Adrenal gland (tissue), 9 donors: ENCODE measurements at regions not wholly inside any gene's neighbourhood (a gene's known extent, or its start where the extent isn't known, plus 50 kb on each side); places are given as distances from the start of the nearest gene placed in this dataset.

ENCODE experiments used
- DNase-seq, 7 donors: peaks; one replicate each; pipeline ENCODE4 v3.0.0-alpha.2; 2019 to 2020
- H3K27ac ChIP-seq, 5 donors: fragments of 200-600 bp; sonication (generic) in 4 of 5; 1 replicate in 3 of 5; 2 replicates in 2 of 5; pipeline versions ENCODE4 v1.5.1 to v1.8.0; 2016 to 2020; ENCODE audit warnings: mild to moderate bottlenecking in 1 of 5
- H3K27me3 ChIP-seq: fragments of 200-600 bp; 2 replicates; pipeline ENCODE4 v1.8.0; 2021
- H3K36me3 ChIP-seq, 2 donors: fragments of 200-600 bp; replicated peaks in 1 of 2; 1 replicate in 1 of 2; 2 replicates in 1 of 2; pipeline versions ENCODE4 v1.5.1 to v1.8.0; 2018 to 2022
- H3K4me1 ChIP-seq, 2 donors: fragments of 200-600 bp; replicated peaks in 1 of 2; 1 replicate in 1 of 2; 2 replicates in 1 of 2; pipeline versions ENCODE4 v1.5.1 to v1.8.0; 2018 to 2021
- H3K4me3 ChIP-seq, 4 donors: fragments of 200-600 bp; sonication (generic) in 3 of 4; one replicate each; pipeline ENCODE4 v1.5.1; 2016 to 2018
- H3K9me3 ChIP-seq, 3 donors: fragments of 200-600 bp; sonication (generic) in 1 of 3; replicated peaks in 1 of 3; 1 replicate in 2 of 3; 2 replicates in 1 of 3; pipeline versions ENCODE4 v1.5.1 to v1.8.0; 2016 to 2021
- CTCF ChIP-seq, 6 experiments: fragments of 450-650 bp in 4 of 6; fragments of 200-600 bp in 2 of 6; sonication (generic) in 1 of 6; IDR thresholded peaks; 1 replicate in 5 of 6; 2 replicates in 1 of 6; pipeline versions ENCODE4 v1.5.1 to v1.8.0; 2016 to 2021; ENCODE audit warnings: antibody characterized with exemption in 6 of 6, mild to moderate bottlenecking in 2 of 6, moderate library complexity in 1 of 6
- POLR2A ChIP-seq, 2 donors: fragments of 450-650 bp; IDR thresholded peaks; one replicate each; pipeline ENCODE4 v1.6.1; 2017; ENCODE audit warnings: antibody characterized with exemption in 2 of 2, mild to moderate bottlenecking in 2 of 2, moderate library complexity in 1 of 2
- WGBS, 4 donors: extraction: QIAGEN DNeasy Blood & Tissue Kit in 2 of 4; methylation state at CpG; one replicate each; pipeline versions ENCODE4 v1.1.5 to v1.1.7; 2013 to 2017; 5-methylcytosine and 5-hydroxymethylcytosine counted together
- intact Hi-C, 2 donors: fragments of 100-400 bp; cut with DNase I; formaldehyde crosslinking; loops; one replicate each; pipeline versions ENCODE4 v1.14.1 to v1.15.0; 2022 to 2023
- donor health status: healthy with polysubstance abuse.
- donor health status: Bipolar disorder and iron deficiency.
- donor health status: DM: yes; HTN: yes; CAD: no.
- donor health status: DM: no; HTN: no; CAD: no.
- donor health status: DM: no; HTN: no; CAD: no.

DNA sequence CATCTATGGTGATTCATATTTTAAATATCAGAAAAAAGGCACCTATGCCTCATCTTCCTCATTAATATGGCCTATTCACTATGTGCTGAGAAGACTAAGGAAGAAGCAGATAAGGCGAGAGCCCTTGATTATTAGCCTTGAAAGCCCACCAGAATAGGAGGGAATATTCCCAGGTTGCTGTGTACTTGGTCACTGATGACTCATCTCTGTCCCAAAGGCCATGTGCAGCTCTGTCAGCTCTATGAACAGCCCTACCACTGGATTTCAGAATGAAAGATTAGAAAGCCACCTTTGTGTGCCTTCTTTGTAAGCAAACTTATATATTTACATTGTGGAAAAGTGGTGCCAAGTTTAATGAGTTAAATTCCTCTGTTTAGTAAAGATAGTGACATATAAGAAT, 211.5 kb downstream of the NFKBIZ start:
- no peaks in the 10 kb centered on the region for H3K36me3 ChIP-seq
- intact Hi-C loops = no loop called here
- H3K4me3 ChIP-seq = no peak overlapping the region
- WGBS, 4 donors = 47 to 54% (median 51%) methylated on average over 1 of the region's 1 CpG
- DNase-seq = no peak
- no peak overlapping the region for H3K27ac ChIP-seq
- TF ChIP-seq POLR2A (IDR thresholded peaks at IDR 0.05) (no peak), CTCF (IDR thresholded peaks at IDR 0.05) (no peak)
- no peaks in the 10 kb centered on the region for H3K4me1 ChIP-seq
- H3K27me3 ChIP-seq = no peaks in the 10 kb centered on the region
- H3K9me3 ChIP-seq = no peaks in the 10 kb centered on the region

DNA sequence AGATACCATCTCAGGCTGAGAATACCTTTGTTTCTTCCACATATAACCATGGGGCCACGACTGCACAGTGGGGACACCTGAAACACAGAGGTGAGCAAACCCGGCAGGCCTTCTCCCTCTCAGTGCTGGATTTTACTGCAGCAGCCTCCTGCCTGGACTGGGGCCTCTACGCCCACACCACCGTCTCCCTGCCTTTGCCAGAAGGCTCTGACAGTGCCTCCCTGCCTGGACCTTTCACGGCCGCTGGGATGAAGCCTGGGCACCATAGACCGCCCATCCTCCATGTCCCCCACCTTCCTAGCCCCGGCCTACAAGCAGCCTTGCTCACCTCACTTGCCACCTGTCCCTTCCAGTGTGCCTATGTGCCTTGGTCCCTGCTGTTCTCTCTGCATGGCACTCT, 214.3 kb downstream of the NFKBIZ start:
- Histone ChIP-seq H3K36me3 (no peaks in the 10 kb centered on the region), H3K27me3 (no peaks in the 10 kb centered on the region), H3K4me3 (no peak overlapping the region), H3K4me1 (no peaks in the 10 kb centered on the region), H3K27ac (no peak overlapping the region), H3K9me3 (no peaks in the 10 kb centered on the region)
- intact Hi-C loops = no loop called here
- WGBS, 4 donors = 83 to 95% (median 93%) methylated on average over 8 of the region's 8 CpGs
- no peak for DNase-seq
- no peak for TF ChIP-seq CTCF (IDR thresholded peaks at IDR 0.05)
- no peak for TF ChIP-seq POLR2A (IDR thresholded peaks at IDR 0.05)

DNA sequence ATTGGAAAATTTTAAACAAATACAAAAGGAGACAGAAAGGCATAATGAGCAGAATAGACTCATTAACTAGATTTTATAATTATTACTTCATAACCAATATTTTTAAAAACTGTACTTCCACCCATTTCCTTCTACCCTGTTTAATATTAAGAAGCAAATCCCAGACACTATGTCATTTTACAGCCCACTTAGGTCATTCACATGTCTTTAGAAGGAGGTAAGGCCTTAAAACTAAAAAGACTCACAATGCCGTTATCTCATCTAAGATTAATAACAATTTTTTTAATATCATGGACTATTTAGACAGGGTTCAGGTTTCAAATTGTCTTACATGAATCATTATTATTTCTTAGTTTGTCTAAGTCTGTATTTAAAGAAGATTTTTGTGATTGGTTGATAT, 217.2 kb downstream of the NFKBIZ start:
- TF ChIP-seq CTCF (IDR thresholded peaks at IDR 0.05) (no peak), POLR2A (IDR thresholded peaks at IDR 0.05) (no peak)
- Histone ChIP-seq H3K36me3 (no peaks in the 10 kb centered on the region), H3K4me1 (peaks cover 0 to 10% of the 10 kb centered on the region in 2 donors), H3K9me3 (no peaks in the 10 kb centered on the region), H3K27ac (no peak overlapping the region), H3K27me3 (no peaks in the 10 kb centered on the region), H3K4me3 (no peak overlapping the region)
- WGBS, 4 donors = 94 to 97% (median 95%) methylated on average over 1 of the region's 1 CpG
- intact Hi-C loops = no loop called here
- DNase-seq = no peak

GRCh38 chr3:102068327-102068726, 219.0 kb downstream of the NFKBIZ start:
- 54 to 89% (median 84%) methylated on average over 1 of the region's 1 CpG for WGBS, 4 donors
- H3K36me3 ChIP-seq = no peaks in the 10 kb centered on the region

More at GRCh38 chr3:102068327-102068726, 219.0 kb downstream of the NFKBIZ start:
- H3K4me1 ChIP-seq = peaks cover 0 to 10% of the 10 kb centered on the region in 2 donors
- no peaks in the 10 kb centered on the region for H3K27me3 ChIP-seq
- no peaks in the 10 kb centered on the region for H3K9me3 ChIP-seq
- TF ChIP-seq POLR2A (IDR thresholded peaks at IDR 0.05) = no peak
- no peak for TF ChIP-seq CTCF (IDR thresholded peaks at IDR 0.05)
- DNase-seq = no peak
- intact Hi-C loops = no loop called here
- H3K4me3 ChIP-seq = no peak overlapping the region
- H3K27ac ChIP-seq = no peak overlapping the region
